ENCODE measurements at regions not wholly inside any gene's neighbourhood (a gene's known extent, or its start where the extent isn't known, plus 50 kb on each side); places are given as distances from the start of the nearest gene placed in this dataset.

DNA sequence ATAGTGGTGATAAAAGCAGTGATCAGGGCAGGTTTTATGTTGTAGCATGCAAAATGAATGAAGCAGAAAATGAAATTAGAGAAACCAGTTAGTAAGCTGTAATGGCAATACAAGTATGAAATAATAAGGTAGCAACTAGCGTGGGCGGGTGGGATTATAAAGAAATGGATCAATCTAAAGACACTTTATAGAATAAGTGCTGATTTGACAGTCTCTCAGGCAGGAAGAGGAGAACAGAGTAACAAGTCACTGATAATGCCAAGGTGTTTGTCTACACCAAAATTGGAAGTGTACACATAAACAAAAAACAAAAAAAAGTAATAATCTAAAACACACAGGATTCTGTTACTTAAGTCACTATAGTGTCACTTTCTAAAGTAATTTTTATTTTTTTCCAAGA lies 51.0 kb upstream of the PCBP1 start:
- DNase-seq (ENCODE audit: low spot score), result no peak

DNA sequence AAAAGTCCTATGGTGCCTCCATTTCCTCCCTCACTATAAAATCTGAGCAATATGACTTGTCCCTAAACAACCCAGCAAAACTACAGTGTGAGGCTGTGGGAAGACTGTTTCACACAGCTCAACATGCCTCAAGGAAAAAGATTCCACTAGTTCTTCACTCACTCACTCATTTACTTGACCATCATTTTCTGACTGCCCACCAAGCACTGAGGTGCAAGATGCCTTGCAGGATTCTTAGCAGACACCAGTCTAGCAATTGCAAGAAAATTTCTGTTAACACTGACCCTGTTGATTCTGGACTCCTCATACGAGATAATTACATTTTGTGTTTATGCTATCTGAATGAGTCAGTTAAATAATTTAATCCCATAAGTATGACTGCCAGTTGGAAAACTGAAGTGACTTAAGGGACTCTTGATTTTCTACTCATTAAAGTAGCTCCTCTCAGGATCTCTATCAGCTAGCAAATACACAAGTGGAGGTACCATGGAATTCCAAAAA lies 51.9 kb upstream of the PCBP1 start:
- no peak for DNase-seq (ENCODE audit: low spot score)

DNA sequence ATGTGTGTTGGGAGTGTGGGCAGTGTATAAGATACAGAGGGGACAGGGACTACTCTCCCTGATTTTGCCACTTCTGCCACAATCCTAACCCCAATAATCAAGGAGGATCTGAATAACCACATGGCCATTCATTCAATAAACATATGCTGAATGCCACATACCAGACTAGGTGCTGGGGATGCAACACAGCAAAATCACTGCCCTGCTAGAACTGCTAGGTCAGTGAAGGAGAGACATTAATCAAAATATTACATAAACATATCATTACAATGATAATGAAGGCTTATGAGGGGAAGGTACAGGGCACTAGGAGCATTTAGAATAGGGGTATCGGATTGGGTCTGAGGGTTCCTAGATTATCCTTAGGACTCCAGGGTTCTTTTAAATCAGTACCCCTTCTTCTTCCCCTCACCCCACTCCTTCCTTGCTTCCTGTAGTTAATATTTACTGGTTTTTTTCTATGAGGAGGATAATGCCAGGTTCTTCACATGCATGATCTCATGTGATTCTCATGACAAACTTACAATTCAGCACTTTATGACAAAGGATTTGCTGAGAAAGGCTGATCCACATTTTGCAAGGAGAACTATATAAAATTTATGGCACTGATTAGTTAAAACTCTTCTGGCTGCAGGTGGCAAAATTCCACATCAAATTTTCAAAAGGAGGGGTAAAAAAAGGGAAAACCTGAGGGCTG lies 56.4 kb upstream of the PCBP1 start:
- no peak for DNase-seq (ENCODE audit: low spot score)

DNA sequence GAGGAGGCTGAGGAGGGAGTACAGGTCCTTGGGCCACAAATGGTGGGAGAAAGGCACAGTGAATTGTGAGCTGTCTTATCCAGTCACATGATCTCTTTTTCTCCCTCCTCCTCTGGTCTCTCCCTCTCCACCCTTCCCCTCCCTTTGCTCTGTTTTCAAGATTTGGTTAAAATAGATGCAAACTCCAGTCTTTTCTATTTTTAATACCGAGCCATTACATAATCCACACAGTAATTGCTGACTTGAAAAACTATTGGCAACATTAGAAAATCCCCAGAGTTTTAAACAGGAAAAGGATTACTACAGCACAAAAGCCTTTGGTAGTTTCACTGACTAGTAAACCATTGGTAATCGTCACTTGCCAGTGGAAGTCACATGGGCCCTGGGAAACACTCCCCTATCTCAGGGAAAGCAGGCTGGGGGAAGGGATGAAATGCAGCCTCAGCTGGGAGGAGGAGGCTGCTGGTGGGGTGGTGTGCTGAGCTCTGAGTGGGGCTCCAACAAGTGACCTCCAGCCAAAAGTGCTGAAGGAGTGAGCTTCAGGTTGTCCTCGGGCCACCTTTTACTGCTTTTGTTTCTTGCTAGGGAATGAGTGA lies 57.4 kb upstream of the PCBP1 start:
- peak; percentile 72 for DNase-seq (ENCODE audit: low spot score)

DNA sequence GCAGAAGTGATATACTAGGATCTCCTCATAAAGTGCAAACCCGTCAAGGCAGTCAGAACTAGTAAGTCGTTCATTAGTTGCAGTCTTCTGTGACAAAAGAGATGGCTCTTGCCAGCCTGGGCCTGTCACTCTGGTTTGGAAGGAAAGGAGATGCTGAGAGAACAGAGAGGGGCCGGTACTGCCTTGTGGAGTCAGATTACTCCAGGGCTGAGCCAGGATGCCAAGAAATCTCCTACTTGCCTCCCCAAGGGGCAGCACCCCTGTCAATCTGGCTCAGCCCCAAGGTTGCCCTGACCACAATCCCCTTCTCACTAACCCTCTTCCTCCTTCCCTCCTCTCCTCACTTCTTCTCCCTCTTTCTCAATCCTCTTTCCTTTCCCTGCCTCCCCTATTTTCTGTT lies 62.9 kb upstream of the ASPRV1 start:
- DNase-seq (ENCODE audit: low spot score), result no peak

DNA sequence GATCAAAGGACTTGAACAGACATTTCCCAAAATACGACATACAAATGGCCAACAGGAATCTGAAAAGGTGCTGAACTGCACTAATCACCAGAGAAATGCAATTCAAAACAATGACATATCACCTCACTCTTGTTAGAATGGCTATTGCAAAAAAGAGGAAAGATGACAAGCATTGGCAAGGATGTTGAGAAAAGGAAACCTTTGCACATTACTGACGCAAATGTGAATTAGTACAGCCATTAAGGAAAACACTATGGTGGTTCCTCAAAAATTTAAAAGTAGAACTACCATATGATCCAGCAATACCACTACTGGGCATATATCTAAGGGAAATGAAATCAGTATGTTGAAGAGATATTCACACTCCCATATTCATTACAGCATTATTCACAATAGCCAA lies 57.7 kb upstream of the ASPRV1 start:
- DNase-seq (ENCODE audit: low spot score), result no peak

DNA sequence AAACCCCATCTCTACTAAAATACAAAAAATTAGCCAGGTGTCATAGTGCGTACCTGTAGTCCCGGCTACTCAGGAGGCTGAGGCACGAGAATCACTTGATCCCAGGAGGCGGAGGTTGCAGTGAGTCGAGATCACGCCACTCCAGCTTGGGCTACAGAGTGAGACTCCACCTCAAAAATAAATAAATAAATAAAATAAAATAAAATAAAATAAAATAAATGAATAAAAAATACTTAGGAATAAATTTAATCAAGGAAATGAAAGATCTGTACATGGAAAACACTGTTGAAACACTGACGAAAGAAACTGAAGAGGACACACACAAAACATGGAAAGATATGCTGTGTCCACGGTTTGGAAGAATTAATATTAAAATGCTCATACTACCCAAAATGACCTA lies 56.5 kb upstream of the ASPRV1 start:
- DNase-seq (ENCODE audit: low spot score), result no peak

DNA sequence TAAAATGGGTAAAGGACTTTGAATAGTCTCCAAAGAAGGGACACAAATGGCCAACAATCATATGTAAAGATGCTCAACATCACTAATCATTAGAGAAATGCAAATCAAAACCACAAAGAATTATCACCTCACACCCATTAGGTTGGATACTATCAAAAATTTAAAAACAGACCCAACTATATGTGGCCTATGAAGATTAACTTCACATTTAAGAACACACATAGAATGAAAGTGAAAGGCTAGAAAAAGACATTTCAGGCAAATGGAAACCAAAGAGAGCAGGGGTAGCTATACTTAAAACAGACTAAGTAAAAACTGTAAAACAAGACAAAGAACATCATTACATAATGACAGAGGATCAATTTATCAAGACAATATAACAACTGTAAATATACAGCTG lies 53.5 kb upstream of the ASPRV1 start:
- DNase-seq (ENCODE audit: low spot score), result no peak

DNA sequence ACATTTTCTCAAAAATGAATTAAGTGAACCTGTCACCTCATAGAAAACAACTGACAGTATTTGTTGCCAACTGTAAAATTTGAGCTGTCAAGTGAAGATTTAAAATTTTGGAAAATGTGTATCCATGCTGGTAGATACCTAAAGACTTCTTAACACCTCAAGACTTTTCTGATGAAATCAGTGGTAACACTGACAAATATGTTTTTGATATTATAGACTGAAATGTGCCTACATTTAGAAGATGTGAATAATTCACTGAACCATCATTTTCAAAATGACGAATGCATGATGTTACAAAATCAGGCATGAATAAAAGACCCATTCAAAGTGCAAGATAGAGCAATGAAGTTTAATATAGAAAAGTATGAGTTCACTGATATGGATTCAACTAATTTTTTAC lies 51.5 kb upstream of the ASPRV1 start:
- DNase-seq (ENCODE audit: low spot score), result no peak

DNA sequence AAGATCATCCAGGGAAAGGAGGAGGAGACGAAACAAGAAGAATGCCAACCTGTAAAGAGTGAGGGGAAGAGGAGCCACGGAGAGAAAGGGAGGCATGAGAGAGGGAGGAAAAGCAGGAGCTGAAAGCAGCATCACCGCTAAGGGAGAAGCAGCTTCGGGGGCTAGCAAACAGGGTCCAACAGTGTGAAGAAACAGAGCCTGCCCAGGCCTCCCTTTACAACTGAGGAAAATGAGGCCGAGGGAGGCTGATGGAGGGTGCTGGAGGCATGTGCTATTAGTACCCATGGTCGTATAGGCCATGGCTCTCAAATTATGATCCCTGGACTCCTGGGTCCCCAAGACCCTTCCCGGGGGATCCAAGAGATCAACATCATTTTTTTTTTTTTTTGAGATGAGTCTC lies 50.4 kb upstream of the ASPRV1 start:
- no peak for DNase-seq (ENCODE audit: low spot score)

DNA sequence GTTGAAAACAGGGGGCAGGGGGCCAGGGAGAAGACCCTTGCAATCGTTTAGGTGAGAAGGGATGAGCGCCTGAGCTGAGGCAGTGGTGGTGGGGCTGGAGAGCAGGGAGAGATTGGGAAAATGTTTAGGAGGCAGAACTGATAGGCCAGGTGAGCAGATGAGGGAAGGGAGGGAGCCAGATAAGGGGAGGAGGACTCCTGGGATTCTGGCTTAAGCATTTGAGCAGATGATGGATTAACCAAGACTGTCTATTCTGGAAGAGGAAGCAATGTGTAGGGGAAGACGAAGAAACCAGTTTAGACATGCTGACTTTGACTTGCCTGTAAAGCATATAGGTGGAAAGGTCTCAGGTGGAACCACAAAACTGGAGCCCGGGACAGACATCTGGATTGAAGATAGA lies 49.9 kb upstream of the ASPRV1 start:
- DNase-seq (ENCODE audit: low spot score), result no peak

All from globus pallidus (tissue), 1 donor.